ENCODE measurements at regions not wholly inside any gene's neighbourhood (a gene's known extent, or its start where the extent isn't known, plus 50 kb on each side); places are given as distances from the start of the nearest gene placed in this dataset.

DNA sequence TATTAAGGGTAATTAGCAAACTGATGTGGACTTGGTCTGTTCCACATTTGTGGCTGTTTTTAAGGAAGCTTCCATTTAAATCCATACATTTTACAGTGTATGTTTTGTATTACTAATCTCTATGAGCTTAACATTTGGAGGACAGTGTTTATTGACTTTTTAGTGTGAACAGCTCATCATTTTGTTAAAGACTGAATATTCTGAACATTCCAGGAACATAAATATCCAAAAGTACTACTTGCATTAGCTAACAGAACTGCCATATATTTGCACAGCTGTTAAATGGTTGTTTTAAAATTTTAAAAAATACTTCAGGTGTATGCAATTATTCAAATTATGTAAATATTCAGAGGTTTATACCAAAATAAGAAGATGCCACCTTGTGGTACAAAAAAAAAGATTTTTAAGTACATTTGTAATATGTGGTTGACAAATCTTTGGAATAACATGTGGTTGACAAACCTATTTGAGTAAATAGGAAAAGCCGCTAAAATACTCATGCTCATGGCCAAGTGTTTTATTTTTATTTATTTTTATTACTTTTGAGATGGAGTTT lies 439.7 kb upstream of the FANCL start:
- Histone ChIP-seq H3K27me3 (no peaks in the 10 kb centered on the region), H3K4me3 (no peak overlapping the region), H3K4me1 (no peaks in the 10 kb centered on the region), H3K27ac (no peak overlapping the region), H3K36me3 (no peaks in the 10 kb centered on the region), H3K9me3 (no peaks in the 10 kb centered on the region)
- no peak for DNase-seq (ENCODE audit: low spot score in 2 of 2)
- no peak for TF ChIP-seq POLR2AphosphoS5 (IDR thresholded peaks at IDR 0.05)
- TF ChIP-seq, protein P1, sequence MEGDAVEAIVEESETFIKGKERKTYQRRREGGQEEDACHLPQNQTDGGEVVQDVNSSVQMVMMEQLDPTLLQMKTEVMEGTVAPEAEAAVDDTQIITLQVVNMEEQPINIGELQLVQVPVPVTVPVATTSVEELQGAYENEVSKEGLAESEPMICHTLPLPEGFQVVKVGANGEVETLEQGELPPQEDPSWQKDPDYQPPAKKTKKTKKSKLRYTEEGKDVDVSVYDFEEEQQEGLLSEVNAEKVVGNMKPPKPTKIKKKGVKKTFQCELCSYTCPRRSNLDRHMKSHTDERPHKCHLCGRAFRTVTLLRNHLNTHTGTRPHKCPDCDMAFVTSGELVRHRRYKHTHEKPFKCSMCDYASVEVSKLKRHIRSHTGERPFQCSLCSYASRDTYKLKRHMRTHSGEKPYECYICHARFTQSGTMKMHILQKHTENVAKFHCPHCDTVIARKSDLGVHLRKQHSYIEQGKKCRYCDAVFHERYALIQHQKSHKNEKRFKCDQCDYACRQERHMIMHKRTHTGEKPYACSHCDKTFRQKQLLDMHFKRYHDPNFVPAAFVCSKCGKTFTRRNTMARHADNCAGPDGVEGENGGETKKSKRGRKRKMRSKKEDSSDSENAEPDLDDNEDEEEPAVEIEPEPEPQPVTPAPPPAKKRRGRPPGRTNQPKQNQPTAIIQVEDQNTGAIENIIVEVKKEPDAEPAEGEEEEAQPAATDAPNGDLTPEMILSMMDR (IDR thresholded peaks at IDR 0.05): no peak
- TF ChIP-seq EP300 (IDR thresholded peaks at IDR 0.05): no peak
- TF ChIP-seq POLR2A (IDR thresholded peaks at IDR 0.05): no peak
- 87% methylated on average over 1 of the region's 1 CpG for WGBS

DNA sequence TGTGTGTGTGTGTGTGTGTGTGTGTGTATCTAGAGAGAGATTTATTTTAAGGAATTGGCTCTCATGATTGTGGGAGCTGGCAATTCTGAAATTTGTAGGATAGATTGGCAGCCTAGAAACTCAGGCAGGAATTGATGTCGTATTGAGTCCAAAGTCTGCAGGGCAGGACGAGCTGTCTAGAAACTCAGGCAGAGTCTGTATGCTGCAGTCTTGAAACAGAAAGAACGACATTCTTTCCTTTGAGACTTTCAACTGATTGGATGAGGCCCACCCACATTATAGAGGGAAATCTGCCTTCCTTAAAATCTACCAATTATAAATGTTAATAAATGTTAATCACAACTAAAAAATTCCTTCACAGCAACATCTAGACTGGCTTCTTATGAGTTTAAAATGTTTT lies 436.6 kb upstream of the FANCL start:
- TF ChIP-seq POLR2AphosphoS5 (IDR thresholded peaks at IDR 0.05) (no peak), POLR2A (IDR thresholded peaks at IDR 0.05) (no peak), EP300 (IDR thresholded peaks at IDR 0.05) (no peak)
- TF ChIP-seq, protein P1 (IDR thresholded peaks at IDR 0.05): no peak
- DNase-seq (ENCODE audit: low spot score in 2 of 2): no peak

DNA sequence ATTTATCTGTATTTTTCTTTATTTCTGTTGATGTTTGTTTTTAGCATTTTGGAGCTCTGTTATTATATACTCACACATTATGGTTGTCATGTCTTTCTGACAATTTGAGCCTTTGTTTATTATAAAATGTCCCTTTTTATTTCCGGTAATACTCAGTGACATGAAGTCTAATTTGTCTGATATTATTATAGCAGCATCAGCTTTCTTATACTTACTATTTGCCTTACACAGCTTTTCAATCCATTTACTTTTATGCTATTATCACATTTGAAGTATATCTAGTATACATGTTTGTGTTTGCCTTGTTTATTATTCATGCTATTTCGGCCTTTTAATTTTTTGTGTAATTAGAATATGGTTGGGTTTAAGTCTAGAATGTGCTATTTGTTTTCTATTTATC lies 430.6 kb upstream of the FANCL start:
- H3K9me3 ChIP-seq: no peaks in the 10 kb centered on the region
- no peak for TF ChIP-seq POLR2AphosphoS5 (IDR thresholded peaks at IDR 0.05)
- no peak for TF ChIP-seq POLR2A (IDR thresholded peaks at IDR 0.05)
- TF ChIP-seq EP300 (IDR thresholded peaks at IDR 0.05): no peak
- TF ChIP-seq, protein P1 (IDR thresholded peaks at IDR 0.05): no peak
- no peak overlapping the region for H3K4me3 ChIP-seq
- no peak for DNase-seq (ENCODE audit: low spot score in 2 of 2)
- H3K4me1 ChIP-seq: no peaks in the 10 kb centered on the region
- WGBS: 91% methylated on average over 2 of the region's 2 CpGs
- no peak overlapping the region for H3K27ac ChIP-seq
- H3K27me3 ChIP-seq: no peaks in the 10 kb centered on the region
- H3K36me3 ChIP-seq: no peaks in the 10 kb centered on the region

More for the DNA sequence above, 436.6 kb upstream of the FANCL start:
- WGBS: 84% methylated on average over 3 of the region's 3 CpGs
- H3K9me3 ChIP-seq: no peaks in the 10 kb centered on the region
- H3K4me1 ChIP-seq: no peaks in the 10 kb centered on the region
- H3K4me3 ChIP-seq: no peak overlapping the region
- no peaks in the 10 kb centered on the region for H3K27me3 ChIP-seq
- H3K27ac ChIP-seq: no peak overlapping the region
- H3K36me3 ChIP-seq: no peaks in the 10 kb centered on the region

DNA sequence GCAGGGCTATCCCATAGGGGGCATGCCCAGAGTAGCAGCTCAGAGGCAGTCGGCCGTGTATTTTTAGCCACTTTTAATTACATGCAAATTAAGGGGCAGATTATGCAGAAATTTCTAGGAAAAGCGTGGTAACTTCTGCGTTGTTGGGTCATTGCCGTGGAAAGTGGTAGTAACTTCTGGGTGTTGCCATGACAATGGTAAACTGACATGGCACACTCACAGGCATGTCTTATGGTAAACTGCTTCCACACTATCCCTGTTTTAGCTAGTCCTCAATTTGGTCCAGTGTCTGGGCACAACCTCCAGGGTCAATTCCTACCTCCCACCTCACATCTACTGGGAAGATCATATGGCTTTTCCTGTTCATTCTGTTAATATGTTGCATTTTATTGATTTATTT lies 428.9 kb upstream of the FANCL start:
- no peak for DNase-seq (ENCODE audit: low spot score in 2 of 2)
- no peak for TF ChIP-seq POLR2AphosphoS5 (IDR thresholded peaks at IDR 0.05)
- TF ChIP-seq, protein P1 (IDR thresholded peaks at IDR 0.05): no peak
- no peak for TF ChIP-seq EP300 (IDR thresholded peaks at IDR 0.05)
- TF ChIP-seq POLR2A (IDR thresholded peaks at IDR 0.05): no peak
- Histone ChIP-seq H3K4me3 (no peak overlapping the region), H3K36me3 (no peaks in the 10 kb centered on the region), H3K4me1 (no peaks in the 10 kb centered on the region), H3K27ac (no peak overlapping the region), H3K9me3 (no peaks in the 10 kb centered on the region), H3K27me3 (no peaks in the 10 kb centered on the region)
- WGBS: 95% methylated on average over 5 of the region's 5 CpGs

DNA sequence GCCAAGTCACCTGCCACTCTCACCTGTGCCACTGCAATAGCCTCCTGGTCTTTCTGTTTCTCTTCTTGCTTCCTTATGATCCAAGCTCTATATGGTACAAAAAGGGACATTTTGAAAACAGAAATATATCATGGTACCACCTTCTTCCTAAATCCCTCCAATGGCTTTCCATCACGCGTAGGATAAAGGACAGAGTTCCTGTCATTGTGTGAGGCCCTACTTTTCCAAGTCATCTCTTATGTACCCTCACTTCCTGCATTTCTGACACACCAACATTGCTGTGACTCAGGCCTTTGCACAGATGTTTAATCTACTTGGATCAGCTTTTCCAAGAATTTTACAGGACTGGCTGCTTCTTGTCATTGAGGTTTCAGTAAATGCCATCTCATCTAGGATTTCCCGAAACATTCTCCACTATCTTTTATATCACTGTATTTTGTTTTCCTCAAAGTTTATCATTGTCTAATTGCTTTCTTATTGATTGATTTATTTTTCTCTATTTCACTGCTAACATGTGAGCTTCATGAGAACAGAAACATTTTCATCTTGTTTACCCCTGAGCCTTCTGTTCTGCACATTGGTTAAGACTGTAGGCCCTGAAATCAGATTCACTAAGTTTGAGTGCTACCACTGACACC lies 426.1 kb upstream of the FANCL start:
- DNase-seq (ENCODE audit: low spot score in 2 of 2): no peak
- Histone ChIP-seq H3K9me3 (no peaks in the 10 kb centered on the region), H3K27ac (no peak overlapping the region), H3K27me3 (no peaks in the 10 kb centered on the region), H3K4me1 (no peaks in the 10 kb centered on the region), H3K36me3 (no peaks in the 10 kb centered on the region), H3K4me3 (no peak overlapping the region)
- TF ChIP-seq POLR2A (IDR thresholded peaks at IDR 0.05) (no peak), POLR2AphosphoS5 (IDR thresholded peaks at IDR 0.05) (no peak)
- 90% methylated on average over 3 of the region's 3 CpGs for WGBS
